Naive thymus-derived CD8-positive, alpha-beta T cell (primary cell): ENCODE measurements at regions not wholly inside any gene's neighbourhood (a gene's known extent, or its start where the extent isn't known, plus 50 kb on each side); places are given as distances from the start of the nearest gene placed in this dataset.

Source experiments
- ATAC-seq, 2 donors: fragments of 150-1000 bp; cut with Tn5 transposase in 1 of 2; sonication (Bioruptor Pico), chemical (Tn5 transposase) in 1 of 2; 1 replicate in 1 of 2; 2 replicates in 1 of 2; pipeline ENCODE4 v1.10.0; 2021; ENCODE audit warnings: mild to moderate bottlenecking in 2 of 2, moderate library complexity in 2 of 2
- POLR2A ChIA-PET: fragments of 350-600 bp; sonication (Branson Sonifier 250); formaldehyde crosslinking; loops from one replicate; lab custom pipeline; 2021; ENCODE audit warnings: antibody characterized with exemption; lab: Charles Lee
- DNase-seq, 10 donors: peaks; one replicate each; pipeline versions ENCODE4 v3.0.0 to v3.0.0-alpha.2; 2020 to 2022
- H3K27ac Mint-ChIP-seq, 10 donors: one replicate each; pipeline ENCODE4 v1.8.0; 2020 to 2022; ENCODE audit warnings: mild to moderate bottlenecking in 10 of 10, mixed read lengths in 10 of 10, moderate library complexity in 4 of 10, inconsistent platforms in 1 of 10
- H3K27me3 Mint-ChIP-seq, 5 donors: one replicate each; pipeline ENCODE4 v1.8.0; 2021 to 2022; ENCODE audit warnings: mixed read lengths in 5 of 5
- H3K36me3 Mint-ChIP-seq, 3 donors: one replicate each; pipeline ENCODE4 v1.8.0; 2020 to 2022; ENCODE audit warnings: mixed read lengths in 3 of 3, mild to moderate bottlenecking in 2 of 3, inconsistent platforms in 1 of 3
- H3K4me1 Mint-ChIP-seq, 4 donors: one replicate each; pipeline ENCODE4 v1.8.0; 2021 to 2022; ENCODE audit warnings: mixed read lengths in 4 of 4
- H3K4me3 Mint-ChIP-seq, 10 donors: one replicate each; pipeline ENCODE4 v1.8.0; 2020 to 2022; ENCODE audit warnings: mild to moderate bottlenecking in 10 of 10, mixed read lengths in 10 of 10, moderate library complexity in 6 of 10, inconsistent platforms in 1 of 10
- H3K9me3 Mint-ChIP-seq, 9 donors: one replicate each; pipeline ENCODE4 v1.8.0; 2020 to 2022; ENCODE audit warnings: mixed read lengths in 9 of 9, mild to moderate bottlenecking in 3 of 9, inconsistent platforms in 1 of 9, moderate library complexity in 1 of 9

DNA sequence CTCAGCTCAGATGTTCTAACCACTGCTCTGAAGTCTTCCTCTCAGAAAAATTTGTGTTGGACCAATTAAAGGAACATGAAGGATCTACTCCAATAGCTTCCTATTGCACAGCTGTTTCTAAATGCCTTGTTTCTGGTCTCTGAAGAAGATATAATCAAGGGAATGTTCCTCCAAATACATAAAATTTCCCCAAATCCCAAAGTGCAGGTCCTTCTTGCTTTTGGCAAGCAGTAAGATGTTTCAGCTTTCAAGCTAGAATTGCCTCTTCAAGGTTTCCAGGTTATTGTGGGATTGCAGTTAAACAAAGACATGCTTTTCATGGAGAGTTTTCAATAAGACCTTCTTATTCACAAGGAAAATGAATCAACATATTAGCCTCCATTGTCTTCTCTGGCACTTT is 574.5 kb upstream of the SLIT2 start:
- DNase-seq: no peak
- H3K27ac Mint-ChIP-seq: no peak overlapping the region
- POLR2A ChIA-PET: no interaction called here
- ATAC-seq: no peak
- no peaks in the 10 kb centered on the region for H3K27me3 Mint-ChIP-seq
- H3K9me3 Mint-ChIP-seq: peaks cover 0 to 16% (median 5%) of the 10 kb centered on the region in 9 donors
- no peaks in the 10 kb centered on the region for H3K4me1 Mint-ChIP-seq
- no peak overlapping the region for H3K4me3 Mint-ChIP-seq
- H3K36me3 Mint-ChIP-seq: no peaks in the 10 kb centered on the region

DNA sequence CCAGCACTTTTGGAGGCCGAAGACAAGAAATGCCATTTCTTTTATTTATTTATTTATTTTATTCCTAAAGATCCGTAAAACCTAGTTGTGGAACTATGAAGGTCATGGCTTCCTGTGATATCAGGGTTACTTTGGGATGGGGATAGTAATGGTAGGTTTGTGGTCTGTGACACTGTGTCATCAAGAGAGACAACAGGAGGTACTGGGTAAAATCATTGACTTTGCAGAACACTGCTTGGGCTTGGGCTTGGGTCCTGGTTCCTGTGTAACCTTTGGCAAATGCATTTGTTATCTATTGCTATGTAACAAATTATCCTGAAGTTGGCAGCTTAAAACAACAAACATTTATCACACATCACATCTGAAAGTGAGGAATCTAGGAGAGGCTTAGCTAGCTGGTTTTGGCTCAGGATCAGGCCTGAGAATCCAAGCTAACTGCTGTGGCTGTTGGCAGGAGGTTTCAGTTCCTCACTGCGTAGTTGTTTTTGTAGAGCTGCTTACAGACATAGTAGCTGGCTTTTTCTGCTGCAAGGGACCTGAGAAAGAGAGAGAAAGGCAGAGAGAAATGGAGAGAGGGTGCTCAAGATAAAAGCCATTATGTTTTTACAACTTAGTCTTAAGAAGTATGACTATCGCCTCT is 576.4 kb upstream of the SLIT2 start:
- POLR2A ChIA-PET: no interaction called here
- no peak overlapping the region for H3K4me3 Mint-ChIP-seq
- H3K9me3 Mint-ChIP-seq: peaks cover 0 to 20% (median 9%) of the 10 kb centered on the region in 9 donors
- H3K27me3 Mint-ChIP-seq: no peaks in the 10 kb centered on the region
- DNase-seq (no peak), ATAC-seq (no peak)
- H3K4me1 Mint-ChIP-seq: no peaks in the 10 kb centered on the region
- H3K27ac Mint-ChIP-seq: no peak overlapping the region
- no peaks in the 10 kb centered on the region for H3K36me3 Mint-ChIP-seq

DNA sequence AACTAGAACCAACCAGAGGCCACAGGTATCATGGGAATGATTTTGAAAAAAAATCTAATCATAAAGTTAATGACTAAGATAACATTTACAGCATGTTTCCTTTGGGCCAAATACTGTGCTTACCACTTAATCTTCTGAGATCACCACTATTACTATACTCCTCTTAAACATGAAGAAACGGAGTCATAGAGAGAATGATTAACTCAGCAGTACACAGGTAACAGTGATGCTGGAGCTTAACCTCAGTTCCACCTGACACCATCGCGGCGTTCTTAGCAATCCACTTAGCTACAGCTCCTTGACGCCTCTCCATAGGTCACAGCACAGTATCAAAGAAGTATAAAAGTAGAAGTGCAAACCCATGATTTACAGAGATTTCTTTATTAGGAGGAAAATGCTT is 592.6 kb upstream of the SLIT2 start:
- POLR2A ChIA-PET: no interaction called here
- Mint-ChIP-seq H3K4me1 (no peaks in the 10 kb centered on the region), H3K4me3 (no peak overlapping the region), H3K9me3 (peaks cover 0 to 26% (median 8%) of the 10 kb centered on the region in 9 donors), H3K27ac (no peak overlapping the region), H3K27me3 (no peaks in the 10 kb centered on the region), H3K36me3 (no peaks in the 10 kb centered on the region)
- DNase-seq (no peak), ATAC-seq (no peak)

DNA sequence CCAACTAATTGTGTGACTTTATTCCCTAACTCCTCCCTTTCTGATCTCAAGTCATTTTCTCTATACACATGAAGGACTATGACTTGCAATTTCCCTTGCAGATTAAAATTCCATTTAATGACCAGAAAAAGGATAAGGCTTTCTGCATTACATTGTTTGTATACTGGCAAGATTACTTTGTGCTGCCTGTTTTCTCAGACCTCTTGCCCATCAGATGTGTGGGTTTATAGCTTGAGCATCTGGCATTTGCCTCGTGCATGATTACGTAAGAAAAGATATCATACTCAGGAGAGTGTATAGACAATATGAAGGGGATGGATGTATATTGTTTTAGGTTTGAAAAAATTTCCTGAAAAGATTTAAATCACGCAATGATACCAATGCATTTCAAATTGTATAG is 593.8 kb upstream of the SLIT2 start:
- H3K27ac Mint-ChIP-seq: no peak overlapping the region
- H3K4me1 Mint-ChIP-seq: no peaks in the 10 kb centered on the region
- peaks cover 0 to 21% (median 6%) of the 10 kb centered on the region in 9 donors for H3K9me3 Mint-ChIP-seq
- H3K4me3 Mint-ChIP-seq: no peak overlapping the region
- H3K36me3 Mint-ChIP-seq: no peaks in the 10 kb centered on the region
- POLR2A ChIA-PET: no interaction called here
- ATAC-seq: no peak
- H3K27me3 Mint-ChIP-seq: no peaks in the 10 kb centered on the region
- no peak for DNase-seq

DNA sequence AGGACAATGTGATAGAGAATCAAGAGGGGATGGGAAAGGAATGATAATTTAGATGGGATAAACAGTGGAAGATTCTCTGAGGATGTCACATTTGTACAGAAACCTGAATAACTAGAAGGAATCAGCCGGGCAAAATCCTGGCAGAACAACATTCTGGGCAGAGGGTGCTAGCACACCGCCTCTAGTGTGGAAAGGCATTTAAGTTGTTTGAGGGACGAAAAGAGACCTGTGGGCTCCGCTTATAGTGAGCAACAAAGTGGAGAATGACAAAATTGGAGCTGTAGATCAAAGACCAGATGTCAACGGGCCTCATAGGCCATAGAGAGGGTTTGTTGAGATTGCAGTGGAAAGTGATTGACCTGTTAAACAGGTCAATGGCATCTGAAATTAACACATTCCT is 596.0 kb upstream of the SLIT2 start:
- Mint-ChIP-seq H3K4me1 (no peaks in the 10 kb centered on the region), H3K27me3 (no peaks in the 10 kb centered on the region), H3K9me3 (peaks cover 0 to 23% (median 6%) of the 10 kb centered on the region in 9 donors), H3K27ac (no peak overlapping the region), H3K4me3 (no peak overlapping the region), H3K36me3 (no peaks in the 10 kb centered on the region)
- ATAC-seq (no peak), DNase-seq (no peak)
- POLR2A ChIA-PET: no interaction called here

DNA sequence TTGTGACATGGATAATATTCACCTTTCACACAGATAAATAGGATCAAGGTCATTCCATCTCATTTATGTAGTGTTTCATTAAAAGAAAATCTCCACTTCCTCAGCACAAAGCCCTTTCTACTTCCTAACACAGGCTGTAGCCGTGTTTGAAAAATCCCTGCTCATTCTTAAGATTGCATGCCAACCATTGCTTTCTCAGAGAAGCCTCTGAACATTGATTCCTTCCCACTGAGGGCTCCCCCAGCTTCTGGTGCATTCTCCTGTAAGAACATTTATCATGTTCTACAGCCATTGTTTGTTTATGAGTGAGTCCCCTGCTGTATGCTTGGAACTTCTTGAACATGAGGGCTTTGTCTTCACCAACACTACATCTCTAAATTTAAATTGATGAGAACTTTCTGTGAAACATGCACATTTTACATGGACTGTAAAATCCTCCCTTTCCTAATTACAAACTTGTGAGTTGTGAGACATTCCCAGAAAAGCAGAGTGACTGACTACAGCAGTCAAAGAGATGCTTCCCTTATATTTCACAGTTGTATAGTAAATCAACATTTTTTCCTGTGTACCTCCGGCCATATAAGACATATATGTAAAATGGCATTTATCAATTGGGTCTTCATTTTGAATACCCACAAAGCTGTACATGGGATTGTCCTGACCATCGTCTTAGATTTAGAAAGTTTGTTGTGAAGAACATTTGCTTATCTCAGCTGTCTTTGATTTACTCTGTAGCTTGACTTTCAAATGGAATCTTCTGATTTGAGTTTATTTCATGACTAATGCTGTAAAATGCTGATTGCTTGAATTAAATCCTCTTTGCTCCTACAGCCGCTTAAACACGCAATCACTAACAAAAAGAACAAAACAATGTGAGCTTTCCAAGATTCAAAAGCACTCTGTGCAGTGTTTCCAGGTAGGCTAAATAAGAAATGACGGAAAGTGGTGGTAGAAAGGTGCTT is 600.5 kb upstream of the SLIT2 start:
- POLR2A ChIA-PET: no interaction called here
- H3K27me3 Mint-ChIP-seq: no peaks in the 10 kb centered on the region
- DNase-seq (no peak), ATAC-seq (no peak)
- no peak overlapping the region for H3K4me3 Mint-ChIP-seq
- H3K9me3 Mint-ChIP-seq: peaks cover 0 to 36% (median 9%) of the 10 kb centered on the region in 9 donors
- H3K4me1 Mint-ChIP-seq: no peaks in the 10 kb centered on the region
- H3K27ac Mint-ChIP-seq: no peak overlapping the region
- H3K36me3 Mint-ChIP-seq: no peaks in the 10 kb centered on the region

DNA sequence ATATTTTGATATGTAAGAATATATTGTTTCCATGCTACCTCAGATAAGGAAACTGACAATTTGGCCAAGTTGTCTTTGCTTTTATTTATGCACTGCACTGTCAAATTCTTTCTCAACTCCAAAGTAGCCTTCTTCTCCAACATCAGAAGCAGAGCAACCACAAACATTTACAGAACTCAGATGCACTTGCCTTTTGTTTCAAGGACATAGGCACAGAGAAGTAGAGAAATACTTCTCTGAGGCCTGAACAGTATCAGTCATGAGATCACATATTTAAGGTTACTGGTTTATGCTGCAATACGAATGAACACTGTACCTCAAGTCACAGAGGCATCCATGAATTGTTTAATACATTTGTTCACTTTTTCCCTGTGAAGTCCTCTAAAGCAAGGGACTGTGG is 606.1 kb upstream of the SLIT2 start:
- DNase-seq (no peak), ATAC-seq (no peak)
- H3K4me1 Mint-ChIP-seq: peaks cover 0 to 2% (median 0%) of the 10 kb centered on the region in 4 donors
- POLR2A ChIA-PET: no interaction called here
- no peaks in the 10 kb centered on the region for H3K27me3 Mint-ChIP-seq
- H3K9me3 Mint-ChIP-seq: peaks cover 0 to 57% (median 16%) of the 10 kb centered on the region in 9 donors
- no peak overlapping the region for H3K4me3 Mint-ChIP-seq
- peaks cover 0 to 6% (median 0%) of the 10 kb centered on the region in 3 donors for H3K36me3 Mint-ChIP-seq
- no peak overlapping the region for H3K27ac Mint-ChIP-seq

DNA sequence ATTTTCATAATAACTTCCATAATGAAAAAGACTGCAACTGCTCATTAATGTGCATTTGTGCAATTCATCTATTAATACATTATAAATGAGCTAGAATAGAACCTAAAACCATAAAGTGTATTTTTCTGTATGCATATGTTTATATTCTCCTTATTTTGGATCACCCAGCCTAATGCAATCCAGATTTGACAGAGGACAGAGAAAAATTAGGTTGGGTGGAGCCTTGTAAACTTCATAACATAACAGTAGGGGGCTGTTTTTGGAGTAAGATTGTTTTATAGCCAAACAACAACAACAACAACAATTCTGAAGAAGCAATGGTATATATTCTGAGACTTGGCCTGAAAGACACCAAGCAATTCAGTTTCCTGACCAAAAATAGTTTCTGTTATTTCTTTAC is 615.3 kb upstream of the SLIT2 start:
- H3K9me3 Mint-ChIP-seq: peaks cover 0 to 17% (median 9%) of the 10 kb centered on the region in 9 donors
- no peaks in the 10 kb centered on the region for H3K4me1 Mint-ChIP-seq
- H3K4me3 Mint-ChIP-seq: no peak overlapping the region
- no peaks in the 10 kb centered on the region for H3K27me3 Mint-ChIP-seq
- no peak overlapping the region for H3K27ac Mint-ChIP-seq
- H3K36me3 Mint-ChIP-seq: no peaks in the 10 kb centered on the region
- POLR2A ChIA-PET: no interaction called here
- DNase-seq (no peak), ATAC-seq (no peak)

DNA sequence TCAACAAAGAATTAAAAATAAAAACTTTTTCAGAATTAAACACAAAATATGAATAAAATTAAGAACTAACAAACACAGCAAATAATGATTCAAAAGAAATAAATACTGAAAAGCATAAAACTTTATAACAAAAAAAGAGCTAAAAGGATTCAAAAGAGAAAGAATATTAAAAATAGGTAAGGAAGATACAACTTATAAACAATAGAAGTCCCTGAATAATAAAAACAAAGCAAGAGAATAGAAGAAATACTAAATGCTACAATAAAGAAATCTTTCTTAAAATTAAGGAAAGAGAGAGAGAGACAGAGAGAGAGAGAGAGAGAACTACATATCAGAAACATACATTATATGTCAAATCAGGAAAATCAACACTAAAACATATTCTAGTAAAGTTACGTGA is 619.9 kb upstream of the SLIT2 start:
- no peaks in the 10 kb centered on the region for H3K36me3 Mint-ChIP-seq

DNA sequence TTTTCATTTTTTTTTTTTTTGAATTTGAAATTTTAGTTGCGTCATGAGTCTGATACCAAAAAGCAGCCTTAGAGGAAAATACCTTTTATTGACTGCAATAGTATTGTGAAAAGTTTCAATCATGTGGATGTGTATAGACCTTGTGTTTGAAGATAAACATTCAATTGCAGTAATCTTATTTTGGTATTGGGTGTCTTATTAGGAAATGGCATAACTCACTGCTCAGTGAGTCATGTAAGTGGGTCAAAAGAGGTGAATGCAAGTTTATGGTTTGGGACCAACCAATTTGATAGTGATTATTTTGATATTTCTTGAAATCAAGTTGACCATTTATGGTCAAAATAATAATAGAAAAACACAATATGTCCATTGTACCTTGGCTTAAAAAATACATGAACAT is 627.8 kb upstream of the SLIT2 start:
- Mint-ChIP-seq H3K4me1 (no peaks in the 10 kb centered on the region), H3K27ac (no peak overlapping the region), H3K36me3 (peaks cover 0 to 8% (median 0%) of the 10 kb centered on the region in 3 donors), H3K27me3 (no peaks in the 10 kb centered on the region), H3K9me3 (peaks cover 6 to 42% (median 16%) of the 10 kb centered on the region in 9 donors), H3K4me3 (no peak overlapping the region)
- DNase-seq: no peak
- POLR2A ChIA-PET: no interaction called here
- ATAC-seq: no peak

More for the DNA sequence above, 619.9 kb upstream of the SLIT2 start:
- no peaks in the 10 kb centered on the region for H3K4me1 Mint-ChIP-seq
- H3K27ac Mint-ChIP-seq: no peak overlapping the region
- no peak for ATAC-seq
- DNase-seq: no peak
- peaks cover 0 to 15% (median 10%) of the 10 kb centered on the region in 9 donors for H3K9me3 Mint-ChIP-seq
- H3K4me3 Mint-ChIP-seq: no peak overlapping the region
- H3K27me3 Mint-ChIP-seq: no peaks in the 10 kb centered on the region
- POLR2A ChIA-PET: no interaction called here

DNA sequence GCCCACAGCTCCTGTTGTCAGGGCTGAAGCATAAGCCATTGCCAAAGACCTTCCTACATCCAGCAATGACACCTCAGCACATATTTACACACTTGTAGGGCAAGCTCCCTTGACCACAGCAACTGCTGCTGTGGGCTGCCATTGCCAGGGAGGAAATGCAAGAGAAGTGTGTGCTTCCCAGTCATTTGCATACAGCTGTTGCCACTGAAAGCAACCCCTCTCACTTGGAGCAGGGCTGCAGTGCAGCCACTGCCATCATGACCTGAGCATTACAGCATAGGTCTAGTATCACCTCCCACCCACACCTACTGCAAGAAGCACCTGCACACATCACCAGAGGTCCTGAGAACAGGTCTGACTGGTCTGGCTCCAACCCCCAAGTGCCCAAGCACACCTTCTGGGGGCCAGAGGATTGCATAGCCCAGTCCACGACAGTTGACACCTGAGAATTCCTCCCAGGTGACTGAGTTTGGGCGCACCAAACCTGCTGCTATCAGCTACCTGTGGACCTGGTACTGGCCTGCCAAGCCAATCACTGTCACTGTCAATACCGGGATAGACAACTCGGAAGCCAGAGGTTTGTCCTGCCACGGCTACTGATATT is 636.5 kb upstream of the SLIT2 start:
- no peak for ATAC-seq
- POLR2A ChIA-PET: no interaction called here
- no peak overlapping the region for H3K4me3 Mint-ChIP-seq

DNA sequence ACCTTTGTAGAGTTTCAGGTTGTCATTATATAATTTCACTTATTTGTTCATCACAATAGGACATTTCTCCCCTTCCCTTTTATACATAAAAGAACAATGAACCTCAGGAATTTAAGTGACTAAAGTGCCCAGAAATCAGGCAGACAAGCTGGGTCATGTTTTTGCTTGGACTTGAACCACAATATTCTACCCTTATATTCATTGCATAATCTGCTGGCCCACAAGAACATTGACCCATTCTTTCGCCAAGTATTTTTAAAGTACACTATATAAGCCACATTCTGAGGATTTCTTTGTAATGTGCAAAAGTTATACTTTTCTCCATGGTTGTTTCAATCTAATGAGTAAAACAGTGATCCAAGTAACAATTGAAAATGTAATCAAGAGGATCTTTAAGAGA is 637.5 kb upstream of the SLIT2 start:
- Mint-ChIP-seq H3K4me1 (no peaks in the 10 kb centered on the region), H3K27me3 (no peaks in the 10 kb centered on the region), H3K9me3 (peaks cover 0 to 36% (median 19%) of the 10 kb centered on the region in 9 donors), H3K4me3 (no peak overlapping the region), H3K36me3 (peaks cover 0 to 16% (median 0%) of the 10 kb centered on the region in 3 donors), H3K27ac (no peak overlapping the region)
- POLR2A ChIA-PET: no interaction called here
- DNase-seq: no peak
- ATAC-seq: no peak

More for the DNA sequence above, 636.5 kb upstream of the SLIT2 start:
- Mint-ChIP-seq H3K27ac (no peak overlapping the region), H3K36me3 (peaks cover 0 to 10% (median 0%) of the 10 kb centered on the region in 3 donors), H3K27me3 (no peaks in the 10 kb centered on the region), H3K9me3 (peaks cover 0 to 42% (median 23%) of the 10 kb centered on the region in 9 donors), H3K4me1 (no peaks in the 10 kb centered on the region)
- DNase-seq: peak in 1 of 10 donors; percentile 54

DNA sequence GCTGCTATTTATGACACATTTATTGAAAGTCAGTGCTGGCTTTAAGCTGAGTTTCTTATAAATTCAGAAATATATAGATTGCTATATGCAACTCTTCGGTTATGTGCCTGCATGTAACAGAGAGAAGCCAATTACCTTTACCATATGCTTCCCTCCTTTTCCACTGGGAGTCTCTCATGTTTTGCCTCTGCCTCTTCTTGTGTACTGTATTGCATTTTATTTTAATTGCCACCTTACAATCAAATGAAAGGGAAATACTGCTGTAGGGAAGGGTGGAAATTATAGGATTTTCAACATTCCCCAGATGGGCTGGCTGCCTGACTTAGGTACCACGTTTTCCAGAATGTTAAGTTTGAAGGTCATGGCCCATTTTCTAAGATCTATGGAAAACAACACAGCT is 655.4 kb upstream of the SLIT2 start:
- no peaks in the 10 kb centered on the region for H3K27me3 Mint-ChIP-seq
- H3K9me3 Mint-ChIP-seq: peaks cover 2 to 28% (median 8%) of the 10 kb centered on the region in 9 donors
- ATAC-seq (no peak), DNase-seq (no peak)
- no peak overlapping the region for H3K27ac Mint-ChIP-seq
- no peaks in the 10 kb centered on the region for H3K36me3 Mint-ChIP-seq
- H3K4me1 Mint-ChIP-seq: no peaks in the 10 kb centered on the region
- POLR2A ChIA-PET: no interaction called here
- no peak overlapping the region for H3K4me3 Mint-ChIP-seq
